ENCODE measurements at regions not wholly inside any gene's neighbourhood (a gene's known extent, or its start where the extent isn't known, plus 50 kb on each side); places are given as distances from the start of the nearest gene placed in this dataset.
A peak's percentile ranks its signal among the peaks of the same experiment; 100 is the strongest.

DNA sequence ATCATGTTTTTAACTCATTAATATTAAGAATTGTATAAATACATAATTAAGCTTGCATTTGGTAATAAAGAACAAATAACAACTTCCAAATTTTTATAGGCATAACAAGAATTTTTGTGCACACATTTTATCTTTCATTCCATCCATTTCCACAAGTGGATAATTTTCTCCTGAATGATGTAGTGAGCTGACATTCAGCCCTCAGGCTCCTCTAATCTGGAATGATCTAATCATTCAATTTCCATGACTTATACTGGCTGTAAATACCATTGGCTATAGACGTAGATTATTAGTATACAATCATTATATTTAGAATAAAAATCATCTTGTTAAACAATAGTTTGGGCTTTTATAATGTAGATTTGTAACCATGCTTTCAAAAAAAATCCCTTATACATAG is 287.2 kb upstream of the GHITM start:
- no peak for DNase-seq (ENCODE audit: low read depth in 2 of 2, low spot score in 1 of 2)

DNA sequence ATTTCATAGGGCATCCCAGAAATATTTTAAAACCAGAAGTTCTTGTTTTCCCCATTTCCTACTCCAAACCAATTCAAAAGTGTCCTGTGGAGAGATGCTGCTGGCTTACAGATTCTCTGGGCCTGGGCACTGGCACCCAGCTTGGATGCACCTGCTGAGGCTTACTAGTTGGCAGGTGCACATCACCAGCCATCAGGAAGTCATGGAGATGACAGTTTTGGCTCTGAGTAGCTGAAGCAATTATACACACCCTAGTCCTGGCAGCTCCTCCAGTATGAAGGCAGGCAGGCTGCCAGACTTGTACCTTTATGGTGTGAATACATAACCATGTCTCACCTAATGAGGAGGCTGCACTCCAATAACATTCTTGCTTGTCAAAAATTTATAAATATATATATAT is 276.6 kb upstream of the GHITM start:
- no peak for DNase-seq (ENCODE audit: low read depth in 2 of 2, low spot score in 1 of 2)

DNA sequence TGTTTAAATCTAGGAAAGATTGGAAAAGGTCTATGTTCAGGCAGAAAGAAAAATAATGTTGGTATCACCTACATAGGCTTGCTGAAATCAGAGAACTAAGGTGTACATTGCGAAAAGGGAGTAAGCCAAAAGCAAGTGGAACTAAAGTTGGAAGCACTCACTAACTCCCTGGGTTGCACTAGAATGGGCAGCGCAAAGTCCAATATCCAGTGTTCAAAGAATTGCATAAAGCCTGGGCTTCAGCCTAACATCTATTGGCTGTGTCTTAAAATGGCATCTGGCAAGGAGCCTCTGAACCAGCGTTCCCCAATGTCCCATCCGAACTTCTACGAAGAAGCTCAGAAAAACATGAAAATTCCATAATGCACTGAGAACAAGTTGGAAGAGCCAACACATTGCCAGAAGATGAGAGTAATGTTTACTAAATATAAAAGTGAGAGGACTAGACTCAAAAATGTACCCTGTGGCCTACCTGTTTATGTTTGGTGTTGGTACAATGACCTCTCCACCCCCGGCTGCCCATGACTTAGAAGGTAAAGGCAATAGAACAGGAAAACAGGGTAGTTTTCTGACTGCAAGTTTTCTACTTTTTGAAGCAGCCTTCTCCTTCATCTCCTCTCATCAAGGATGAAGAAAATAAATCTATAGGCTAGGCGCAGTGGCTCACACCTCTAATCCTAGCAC is 275.9 kb upstream of the GHITM start:
- DNase-seq (ENCODE audit: low read depth in 2 of 2, low spot score in 1 of 2), result no peak

DNA sequence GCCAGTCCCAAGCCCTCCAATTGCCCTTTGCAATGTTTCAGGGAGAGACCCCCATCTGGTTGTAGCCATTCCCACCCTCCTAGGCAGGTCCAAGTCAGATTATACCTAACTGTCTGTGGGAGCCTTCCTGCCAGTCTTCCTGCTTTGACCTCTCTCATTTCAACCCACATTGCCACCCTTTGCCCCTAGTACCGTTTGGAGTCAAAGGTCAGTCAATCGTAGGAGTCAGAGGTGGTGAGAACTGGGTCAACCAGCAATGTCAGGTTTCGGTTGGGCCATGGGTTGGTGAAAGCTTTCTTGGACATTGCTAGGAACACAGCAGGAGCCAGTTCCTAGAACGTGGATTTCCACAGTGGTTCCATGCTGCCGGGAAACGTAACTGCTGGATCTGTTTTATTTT is 269.4 kb upstream of the GHITM start:
- DNase-seq (ENCODE audit: low read depth in 2 of 2, low spot score in 1 of 2), result no peak

DNA sequence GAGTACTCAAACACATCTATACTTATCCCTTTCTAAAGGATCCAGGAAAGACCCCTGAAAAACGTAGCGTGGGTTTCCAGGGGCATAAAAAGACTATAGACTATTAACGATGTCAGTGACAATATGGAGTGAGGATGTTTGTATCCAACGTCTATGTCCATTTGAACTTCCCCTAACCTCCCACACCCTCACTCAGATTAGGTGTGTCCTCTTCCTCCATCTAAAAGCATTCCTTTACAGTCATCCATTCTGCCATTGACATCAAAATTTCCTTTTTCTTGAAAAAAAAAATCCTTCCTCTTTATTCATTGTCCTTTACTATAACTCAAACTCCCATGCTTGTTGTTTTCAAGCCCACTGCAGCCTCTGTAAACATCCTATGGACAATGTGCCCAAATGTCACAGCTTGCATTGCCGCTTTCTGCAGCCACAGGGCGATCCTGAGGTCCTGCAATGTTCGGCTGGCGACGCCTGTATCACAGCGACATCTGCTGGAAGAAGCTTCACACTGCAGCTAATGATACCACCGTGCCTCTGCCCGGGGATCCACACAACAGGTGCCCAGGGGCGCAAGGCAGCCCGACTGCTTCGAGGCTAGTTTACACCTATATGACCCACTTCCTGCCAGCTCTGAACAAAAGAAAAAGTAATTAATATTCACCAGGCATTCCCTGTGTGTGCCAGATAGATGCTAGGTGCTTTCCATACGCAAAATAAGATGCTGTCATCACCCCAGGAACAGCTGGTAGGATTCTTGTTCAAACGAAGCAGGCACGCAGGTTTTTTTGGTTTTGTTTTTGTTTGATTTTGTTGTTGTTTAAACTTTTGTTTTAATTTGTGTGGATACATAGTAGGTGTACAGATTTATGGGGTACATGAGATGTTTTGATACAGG is 267.9 kb upstream of the GHITM start:
- DNase-seq (ENCODE audit: low read depth in 2 of 2, low spot score in 1 of 2), result peak; percentile 1 to 12

DNA sequence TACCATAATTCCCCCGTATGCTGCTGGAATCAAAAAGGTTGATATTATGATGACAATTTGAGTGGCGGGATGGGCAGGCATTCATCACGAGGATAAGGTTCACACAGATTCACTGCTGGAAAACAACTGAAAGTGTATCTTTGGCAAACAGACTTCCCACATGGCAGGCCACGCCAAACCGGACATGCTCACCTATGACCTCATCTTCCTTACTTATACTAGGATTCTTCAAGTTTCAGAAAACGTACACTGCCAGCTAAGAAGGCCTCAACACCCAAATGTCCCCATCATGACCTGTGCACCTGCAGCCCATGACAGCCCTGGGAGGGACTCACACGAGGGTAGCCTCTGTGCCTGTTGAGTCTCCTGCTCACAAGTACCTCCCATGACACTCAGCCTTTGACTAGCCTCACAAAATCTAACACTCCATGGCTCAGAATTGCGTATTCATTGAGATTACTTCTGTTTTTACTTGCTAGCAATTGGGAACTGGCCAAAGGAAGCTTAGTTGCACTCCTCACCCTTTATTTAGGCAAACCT is 259.0 kb upstream of the GHITM start:
- no peak for DNase-seq (ENCODE audit: low read depth in 2 of 2, low spot score in 1 of 2)

DNA sequence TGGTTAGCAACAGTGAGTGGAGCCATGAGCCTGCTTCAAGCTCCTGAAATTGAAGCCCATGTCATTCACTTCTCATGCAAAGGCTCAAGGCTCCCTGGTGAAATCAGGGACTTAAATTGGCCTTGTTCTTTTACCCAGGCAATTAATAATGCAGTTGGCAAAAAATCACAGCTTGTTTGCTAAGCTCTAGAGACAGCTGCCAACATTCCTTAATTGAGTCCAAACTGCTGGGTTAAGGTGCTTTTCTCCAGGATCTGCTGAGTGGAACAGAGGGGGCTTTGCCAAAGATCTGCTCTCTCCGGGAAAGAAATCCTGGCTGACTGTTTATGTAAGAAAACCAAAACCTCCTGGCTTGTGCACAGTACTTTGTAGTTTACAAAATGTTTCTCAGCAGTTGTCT is 257.6 kb upstream of the GHITM start:
- DNase-seq (ENCODE audit: low read depth in 2 of 2, low spot score in 1 of 2), result no peak

DNA sequence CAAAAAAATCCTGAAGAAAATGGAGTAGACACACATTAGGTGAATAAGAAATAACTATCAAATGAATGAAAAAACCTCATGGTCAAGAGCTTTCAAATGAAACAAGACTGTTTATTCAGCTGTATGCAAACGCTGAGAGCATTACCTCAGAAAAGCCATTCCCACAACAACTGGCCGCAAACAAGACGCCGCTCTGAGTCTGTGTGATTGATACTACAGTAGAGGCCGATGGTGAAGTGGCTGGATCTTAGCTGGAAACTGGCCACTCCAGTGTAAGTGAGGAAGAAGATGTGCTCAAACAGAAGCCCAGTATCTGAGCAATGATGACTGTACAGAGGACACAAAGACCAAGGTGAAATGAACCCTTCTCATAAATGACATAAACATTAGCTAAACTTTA is 252.4 kb upstream of the GHITM start:
- DNase-seq (ENCODE audit: low read depth in 2 of 2, low spot score in 1 of 2), result no peak

DNA sequence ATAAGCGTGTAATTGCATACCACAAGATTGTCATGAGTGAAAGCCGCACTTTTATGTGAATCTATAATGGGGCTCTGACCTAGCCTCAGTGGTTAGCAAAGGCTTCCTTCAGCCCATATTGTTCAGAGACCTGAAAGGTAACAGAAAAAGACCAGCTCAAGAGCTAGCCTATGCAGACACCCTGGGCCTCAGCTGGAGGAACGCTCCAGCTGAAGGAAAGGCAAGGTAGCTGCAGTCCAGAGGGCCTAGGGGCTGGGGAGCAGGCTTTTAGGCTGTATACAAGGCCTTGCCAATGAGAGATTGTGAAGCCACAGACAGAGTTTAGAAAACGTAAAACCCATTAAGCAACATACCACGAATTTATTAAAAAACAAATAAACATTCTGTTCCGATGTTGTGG is 246.6 kb upstream of the GHITM start:
- DNase-seq (ENCODE audit: low read depth in 2 of 2, low spot score in 1 of 2), result no peak

DNA sequence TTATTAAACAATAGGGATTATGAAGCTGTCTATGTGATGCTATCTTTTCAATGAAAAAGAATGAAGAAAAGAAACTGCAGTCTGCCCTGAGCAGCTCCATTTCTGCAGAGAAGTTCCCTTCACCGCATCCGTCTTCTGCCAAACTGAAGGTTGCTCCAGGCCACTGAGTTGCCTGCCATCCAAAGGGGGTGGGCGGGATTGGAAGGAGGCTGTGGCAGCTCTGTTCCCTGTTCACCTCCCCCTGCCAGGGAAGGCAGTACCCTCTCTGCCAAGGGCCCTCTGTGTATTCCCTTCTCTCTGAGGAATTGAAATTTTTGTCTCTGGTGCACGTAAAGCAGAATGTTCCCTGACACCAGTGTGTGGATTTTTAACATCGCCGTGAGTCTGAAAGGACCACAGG is 243.1 kb upstream of the GHITM start:
- no peak for DNase-seq (ENCODE audit: low read depth in 2 of 2, low spot score in 1 of 2)

DNA sequence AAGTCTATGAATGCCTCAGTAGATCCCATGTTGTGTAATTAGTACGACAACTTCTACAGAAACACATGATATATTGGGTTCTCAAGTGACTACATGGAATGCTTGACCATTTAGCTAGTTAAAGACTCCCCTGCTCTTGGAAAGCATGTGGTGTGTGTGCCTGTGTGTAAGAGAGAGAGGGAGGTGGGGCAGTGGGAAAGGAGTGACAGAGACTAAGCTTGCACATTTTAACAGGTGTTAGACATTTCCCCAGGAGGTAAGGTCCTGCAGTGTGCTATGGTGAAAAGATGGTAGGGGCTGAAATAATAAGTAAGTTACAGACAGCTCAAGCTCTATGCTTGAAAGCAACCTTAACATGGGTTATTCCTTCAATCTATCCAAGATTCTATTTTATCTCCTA is 241.7 kb upstream of the GHITM start:
- DNase-seq (ENCODE audit: low read depth in 2 of 2, low spot score in 1 of 2), result no peak

DNA sequence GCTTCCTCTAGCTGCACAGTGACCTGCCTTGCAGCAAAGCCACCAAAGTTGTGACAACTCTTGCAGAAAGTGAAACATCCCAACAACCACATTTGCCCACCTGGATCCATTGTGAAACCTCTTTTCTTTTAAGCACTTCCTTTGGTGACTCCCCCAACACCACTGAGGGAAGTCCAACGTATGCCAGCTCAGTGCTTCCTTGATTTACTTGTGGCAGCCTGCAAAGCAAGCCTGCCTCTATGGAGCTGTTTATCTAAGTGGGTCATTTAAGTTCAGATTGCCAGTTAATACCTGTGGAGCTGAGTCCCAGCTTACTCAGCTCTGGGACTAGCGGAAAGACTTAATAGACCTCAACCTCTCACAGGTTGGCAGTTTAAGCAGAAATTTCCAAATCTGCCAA is 230.8 kb upstream of the GHITM start:
- DNase-seq (ENCODE audit: low read depth in 2 of 2, low spot score in 1 of 2), result no peak

DNA sequence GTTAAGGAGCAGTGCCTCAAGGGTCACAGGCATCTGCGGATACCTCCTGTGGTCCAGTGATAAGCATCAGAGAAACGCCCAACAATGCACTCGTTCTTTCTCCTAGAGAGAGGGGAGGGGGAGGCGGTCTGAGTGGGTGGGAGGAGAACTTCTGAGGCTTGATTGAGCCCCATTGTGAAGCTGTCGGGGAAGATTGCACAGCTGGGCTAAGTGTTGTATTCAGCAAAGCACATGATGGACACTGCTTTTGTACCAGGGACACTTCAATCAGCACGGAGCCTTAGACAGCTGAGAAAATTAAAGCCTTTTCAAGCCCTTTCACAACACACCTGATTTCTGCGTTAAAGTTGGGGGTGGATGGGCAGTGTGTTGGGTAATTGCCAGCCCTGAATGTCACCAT is 230.3 kb upstream of the GHITM start:
- DNase-seq (ENCODE audit: low read depth in 2 of 2, low spot score in 1 of 2), result no peak

DNA sequence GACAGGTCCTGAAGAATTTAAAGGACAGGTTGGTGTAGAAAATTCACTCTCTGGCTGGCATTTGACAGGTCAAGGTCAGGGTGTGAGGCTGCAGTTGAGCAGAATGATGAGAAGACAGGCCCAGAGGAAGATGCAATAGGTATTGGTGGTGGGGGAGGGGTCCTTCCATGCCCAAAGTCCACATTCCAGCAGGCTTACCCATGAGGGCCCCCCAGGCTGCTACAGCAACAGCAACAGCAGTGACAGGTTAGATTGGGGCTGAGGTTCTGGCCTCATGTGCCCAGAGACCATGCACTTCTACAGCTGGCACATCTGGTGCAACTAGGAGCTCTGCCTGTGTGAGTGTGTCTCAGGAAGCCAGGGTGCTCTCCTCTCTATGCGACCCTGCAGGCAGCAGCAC is 223.5 kb upstream of the GHITM start:
- DNase-seq (ENCODE audit: low read depth in 2 of 2, low spot score in 1 of 2), result no peak

DNA sequence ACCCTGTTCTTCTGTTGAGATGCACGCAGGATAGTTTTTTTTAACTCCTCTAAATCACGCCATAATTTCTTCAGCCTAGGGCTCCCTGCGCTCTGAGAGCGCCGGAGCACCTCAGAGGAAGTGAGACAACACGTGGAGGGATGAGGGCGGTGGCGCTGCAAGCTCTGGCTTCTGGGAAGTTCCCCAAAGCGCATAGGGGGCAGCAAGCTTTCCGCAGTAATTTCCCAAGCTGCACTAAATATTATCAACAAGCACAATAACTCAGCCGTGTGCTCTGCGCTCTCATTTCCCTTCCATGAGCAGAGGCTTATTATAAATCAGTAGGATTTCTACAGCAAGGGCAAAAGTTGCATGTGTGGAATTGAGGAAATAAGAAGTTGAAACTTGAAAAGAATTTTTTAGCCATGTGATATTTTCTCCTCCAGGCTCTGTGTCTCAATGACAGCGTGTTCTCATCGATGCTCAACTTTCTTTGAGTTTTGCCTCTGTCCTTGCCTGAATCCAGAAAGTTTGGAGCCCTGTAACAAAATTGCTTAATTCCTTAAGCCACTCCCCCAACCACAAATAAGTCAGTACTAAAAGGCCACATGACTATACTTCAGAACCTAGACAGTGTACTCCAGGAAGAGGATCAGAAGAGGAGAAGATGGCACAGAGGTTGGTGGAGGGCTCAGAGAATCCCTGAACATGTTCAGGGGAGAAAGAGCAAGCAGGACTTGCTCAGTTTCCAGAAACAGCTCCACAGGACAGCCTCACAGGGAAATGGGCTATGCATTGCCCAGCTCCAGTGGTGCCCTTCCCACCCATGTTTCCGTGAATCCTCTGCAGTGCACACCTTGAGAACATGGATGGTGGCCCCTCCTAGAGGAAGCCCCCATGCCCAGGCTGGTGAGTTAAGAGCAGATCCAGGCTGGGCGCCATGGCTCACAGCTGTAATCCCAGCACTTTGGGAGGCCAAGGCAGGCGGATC is 221.5 kb upstream of the GHITM start:
- DNase-seq (ENCODE audit: low read depth in 2 of 2, low spot score in 1 of 2), result no peak

DNA sequence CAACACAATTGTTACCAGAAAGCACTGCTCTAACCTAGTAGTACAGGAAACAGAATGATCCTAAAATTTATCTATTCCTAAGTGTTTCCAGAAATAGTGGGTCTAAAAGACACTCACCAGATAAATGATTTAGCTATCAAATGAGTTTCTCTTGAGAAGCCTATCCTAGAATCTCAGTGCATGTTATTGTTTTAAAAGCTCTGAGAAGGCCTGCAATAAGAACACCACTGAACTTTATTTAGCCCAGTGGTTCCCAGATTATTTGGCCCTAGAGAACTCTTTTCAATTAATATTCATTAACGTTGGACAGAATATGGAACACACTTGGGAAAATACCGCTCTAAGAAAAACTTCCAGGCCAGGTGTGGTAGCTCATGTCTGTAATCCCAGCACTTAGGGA is 220.1 kb upstream of the GHITM start:
- no peak for DNase-seq (ENCODE audit: low read depth in 2 of 2, low spot score in 1 of 2)

DNA sequence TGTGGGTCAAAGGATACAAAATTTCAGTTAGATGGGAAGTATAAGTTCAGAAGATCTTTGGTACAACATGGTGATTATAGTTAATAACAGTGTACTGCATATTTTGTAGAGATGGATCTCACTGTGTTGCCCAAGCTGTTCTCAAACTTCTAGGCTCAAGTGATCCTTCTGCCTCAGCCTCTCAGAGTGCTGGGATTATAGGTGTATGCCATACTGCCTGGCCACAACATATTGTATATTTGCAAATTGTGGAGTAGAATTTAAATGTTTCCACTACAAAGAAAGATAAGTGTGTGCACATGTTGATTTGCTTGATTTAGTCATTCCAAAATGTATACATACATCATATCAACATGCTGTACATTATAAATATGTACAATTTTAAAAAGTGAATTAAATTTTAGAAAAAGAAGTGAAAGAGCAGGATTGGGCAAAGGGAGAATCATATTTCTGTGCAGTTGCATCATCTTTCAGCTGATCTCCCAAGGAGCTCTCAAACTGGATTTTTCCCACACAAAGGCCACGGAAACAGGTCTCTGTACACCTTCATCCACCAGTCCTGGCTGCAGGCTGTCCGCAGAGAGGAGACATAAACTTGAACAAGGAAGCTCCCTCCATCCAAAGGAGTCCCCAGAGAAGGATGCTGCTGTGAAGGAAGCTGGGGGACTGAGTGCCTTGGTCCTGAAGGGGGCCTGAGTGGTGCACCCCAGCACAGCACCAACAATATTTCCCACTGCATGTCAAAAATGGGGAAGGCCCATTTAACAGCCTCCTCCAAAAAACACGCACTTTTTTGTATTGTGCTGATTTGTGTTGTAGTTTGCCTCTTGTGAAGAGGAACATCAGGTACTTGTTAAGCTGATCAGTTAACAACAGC is 217.1 kb upstream of the GHITM start:
- DNase-seq (ENCODE audit: low read depth in 2 of 2, low spot score in 1 of 2), result no peak

DNA sequence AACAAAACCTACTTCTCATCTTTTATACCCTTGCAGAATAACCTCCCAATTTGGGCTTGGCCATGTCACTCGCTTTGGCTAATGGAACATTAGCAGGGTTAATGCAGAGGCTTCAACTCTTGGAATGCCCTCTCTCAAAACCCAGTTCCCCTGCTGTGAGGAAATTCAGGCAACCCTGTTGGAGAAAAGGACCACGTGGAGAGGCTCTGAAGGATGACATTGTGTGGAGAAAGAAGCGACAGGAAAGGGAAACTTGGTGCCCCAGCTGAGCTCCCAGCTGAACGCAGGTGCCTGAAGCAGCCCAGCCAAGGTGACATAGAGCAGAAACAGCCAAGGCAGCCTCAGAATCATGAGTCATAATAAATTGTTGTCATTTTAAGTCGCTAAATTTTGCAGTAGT is 214.2 kb upstream of the GHITM start:
- no peak for DNase-seq (ENCODE audit: low read depth in 2 of 2, low spot score in 1 of 2)

DNA sequence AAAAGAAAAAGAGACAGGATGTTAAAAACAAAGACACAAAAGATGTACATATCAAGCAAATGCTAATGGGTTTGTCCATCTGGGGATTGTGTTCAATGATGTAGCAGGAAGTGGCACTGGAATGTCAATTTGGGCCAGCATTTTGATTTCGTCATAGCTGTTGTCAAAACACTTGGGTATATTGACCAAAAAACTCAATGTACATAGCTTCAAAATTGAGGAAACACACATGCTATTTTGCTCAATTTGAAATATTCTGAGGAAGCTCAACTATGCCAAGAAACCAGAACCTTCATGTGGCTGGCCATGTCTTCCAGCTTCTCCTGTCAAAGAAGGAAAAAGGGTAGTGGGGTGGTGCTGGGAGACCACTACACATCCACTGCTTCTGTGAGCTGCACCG is 212.7 kb upstream of the GHITM start:
- no peak for DNase-seq (ENCODE audit: low read depth in 2 of 2, low spot score in 1 of 2)

DNA sequence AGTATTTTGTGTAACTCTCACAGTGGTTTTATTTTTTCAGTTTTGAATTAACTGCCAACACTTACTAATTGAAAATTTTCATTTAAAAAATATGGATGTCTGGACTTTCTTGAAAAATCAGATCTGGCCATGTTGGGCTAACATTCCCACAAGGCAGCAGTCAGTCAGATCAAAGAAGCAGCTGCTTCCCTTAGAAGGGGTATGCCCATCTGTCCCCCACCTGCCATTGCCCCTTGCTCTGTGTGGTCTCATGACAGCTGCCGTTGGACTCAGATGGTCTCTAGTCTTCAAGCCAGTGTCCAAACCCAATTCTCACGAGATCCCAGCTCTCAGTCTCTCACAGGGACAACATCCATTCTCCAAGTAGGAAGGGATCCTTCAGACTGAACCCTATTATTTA is 212.1 kb upstream of the GHITM start:
- no peak for DNase-seq (ENCODE audit: low read depth in 2 of 2, low spot score in 1 of 2)

All from stimulated activated CD8-positive, alpha-beta memory T cell treated with anti-CD3 and anti-CD28 coated beads, Interleukin-4, amount 100 ng/mL, for 4 hours (primary cell).